HCT116 (cell line): ENCODE measurements at regions not wholly inside any gene's neighbourhood (a gene's known extent, or its start where the extent isn't known, plus 50 kb on each side); places are given as distances from the start of the nearest gene placed in this dataset.

Source experiments
- ATAC-seq: fragments of 200-7000 bp; cut with Tn5 transposase; 2 replicates; pipeline ENCODE4 v1.9.1; 2020; ENCODE audit warnings: mild to moderate bottlenecking, moderate library complexity
- BruUV-seq: library from RNA; stranded (reverse); fragments of 400-500 nt; replicated peaks from 2 replicates; lab custom pipeline; 2021; lab: Mats Ljungman, UMichigan
- CTCF ChIA-PET: fragments of 300-600 bp; sonication (Branson Sonifier 250); formaldehyde crosslinking; loops from one replicate; lab custom pipeline; 2021; ENCODE audit warnings: antibody characterized with exemption; lab: Charles Lee
- POLR2A ChIA-PET: fragments of 300-600, 350-600 bp; sonication (Branson Sonifier 250); formaldehyde crosslinking; loops from one replicate; lab custom pipeline; 2021; ENCODE audit warnings: antibody characterized with exemption; lab: Charles Lee
- RAD21 ChIA-PET, 2 experiments: fragments of 300-600 bp; sonication (Branson Sonifier 250); formaldehyde crosslinking; loops; one replicate each; lab custom pipeline; 2023; ENCODE audit warnings: low total read pairs in 2 of 2; ENCODE audit not compliant: uncharacterized antibody in 2 of 2, unreplicated experiment in 2 of 2, low non-redundant PET in 1 of 2; lab: Charles Lee
- DNase-seq: peaks from one replicate; pipeline ENCODE4 v3.0.0-alpha.2; 2010; ENCODE audit warnings: low read depth, low spot score
- H2AFZ ChIP-seq: fragments of 200-600 bp; shearing (Covaris generic), sonication (generic); 2 replicates; pipeline ENCODE4 v1.6.1; 2017; ENCODE audit warnings: low read depth, mixed run types, mixed read lengths, antibody characterized with exemption, low read length; ENCODE audit not compliant: poor library complexity, severe bottlenecking
- H3K27ac ChIP-seq: 2 replicates; pipeline ENCODE4 v1.5.1; 2012; ENCODE audit warnings: low read depth, low read length
- H3K27me3 ChIP-seq: fragments of 200-600 bp; sonication (generic); 2 replicates; pipeline ENCODE4 v1.6.1; 2016; ENCODE audit warnings: mixed run types, low read length, mixed read lengths; ENCODE audit not compliant: insufficient read depth
- H3K36me3 ChIP-seq, 2 experiments: fragments of 200-500 bp in 1 of 2; fragments of 200-600 bp in 1 of 2; sonication (Bioruptor generic) in 1 of 2; sonication (generic) in 1 of 2; 2 replicates each; pipeline versions ENCODE4 v1.5.1 to v1.6.1; 2014 to 2016; ENCODE audit warnings: low read length in 2 of 2, inconsistent platforms in 1 of 2, mixed read lengths in 1 of 2, mixed run types in 1 of 2; ENCODE audit not compliant: insufficient read depth in 2 of 2, control insufficient read depth in 1 of 2
- H3K4me1 ChIP-seq, 2 experiments: fragments of 200-600 bp in 1 of 2; sonication (generic) in 1 of 2; 2 replicates each; pipeline versions ENCODE4 v1.5.1 to v1.6.1; 2012 to 2017; ENCODE audit warnings: low read length in 2 of 2, inconsistent platforms in 1 of 2, mild to moderate bottlenecking in 1 of 2, mixed read lengths in 1 of 2, mixed run types in 1 of 2, moderate library complexity in 1 of 2; ENCODE audit not compliant: insufficient read depth in 2 of 2, control insufficient read depth in 1 of 2
- H3K4me2 ChIP-seq: fragments of 200-600 bp; sonication (generic); 2 replicates; pipeline ENCODE4 v1.6.1; 2017; ENCODE audit warnings: mixed run types, low read length, mixed read lengths
- H3K4me3 ChIP-seq, 2 experiments: fragments of 200-600 bp in 1 of 2; sonication (generic) in 1 of 2; replicated peaks in 1 of 2; 2 replicates each; pipeline ENCODE4 v1.5.1; 2011 to 2016; ENCODE audit warnings: low read length in 2 of 2, control low read depth in 1 of 2, low read depth in 1 of 2, mild to moderate bottlenecking in 1 of 2, mixed read lengths in 1 of 2, mixed run types in 1 of 2
- H3K79me2 ChIP-seq: fragments of 200-600 bp; sonication (generic); 2 replicates; pipeline ENCODE4 v1.6.1; 2017; ENCODE audit warnings: mild to moderate bottlenecking, mixed run types, low read length, moderate library complexity, mixed read lengths; ENCODE audit not compliant: insufficient read depth
- H3K9ac ChIP-seq: fragments of 200-600 bp; sonication (generic); 2 replicates; pipeline ENCODE4 v1.6.1; 2016; ENCODE audit warnings: low read length, mixed read lengths
- H3K9me2 ChIP-seq: fragments of 200-600 bp; sonication (generic), shearing (Covaris generic); 2 replicates; pipeline ENCODE4 v1.6.1; 2017; ENCODE audit warnings: mixed run types, mild to moderate bottlenecking, moderate library complexity; ENCODE audit not compliant: insufficient read depth
- H3K9me3 ChIP-seq, 2 experiments: fragments of 200-500 bp in 1 of 2; fragments of 200-600 bp in 1 of 2; sonication (Bioruptor generic) in 1 of 2; sonication (generic) in 1 of 2; 2 replicates each; pipeline ENCODE4 v1.6.1; 2014 to 2017; ENCODE audit warnings: low read length in 2 of 2, mixed read lengths in 2 of 2, inconsistent platforms in 1 of 2, low read depth in 1 of 2, mild to moderate bottlenecking in 1 of 2, mixed run types in 1 of 2, moderate library complexity in 1 of 2; ENCODE audit not compliant: control insufficient read depth in 1 of 2, insufficient read depth in 1 of 2
- H4K20me1 ChIP-seq: fragments of 200-600 bp; sonication (generic), shearing (Covaris generic); 2 replicates; pipeline ENCODE4 v1.6.1; 2017; ENCODE audit warnings: mixed run types, mild to moderate bottlenecking, moderate library complexity; ENCODE audit not compliant: insufficient read depth
- CBX3 ChIP-seq: IDR thresholded peaks from 2 replicates; pipeline ENCODE4 v1.6.1; 2012; ENCODE audit warnings: low read depth
- CEBPB ChIP-seq: IDR thresholded peaks from 2 replicates; pipeline ENCODE4 v1.6.1; 2012; ENCODE audit warnings: low read depth
- CTCF ChIP-seq, 3 experiments: fragments of 200-600 bp in 1 of 3; sonication (generic) in 1 of 3; IDR thresholded peaks in 2 of 3; conservative IDR thresholded peaks in 1 of 3; 2 replicates each; pipeline ENCODE4 v1.5.1; 2012 to 2017; ENCODE audit warnings: low read depth in 2 of 3, low read length in 2 of 3, antibody characterized with exemption in 1 of 3, borderline replicate concordance in 1 of 3, control low read depth in 1 of 3, mild to moderate bottlenecking in 1 of 3, mixed read lengths in 1 of 3, mixed run types in 1 of 3, moderate library complexity in 1 of 3; ENCODE audit not compliant: insufficient read depth in 1 of 3
- EGR1 ChIP-seq: IDR thresholded peaks from 2 replicates; pipeline ENCODE4 v1.6.1; 2012; ENCODE audit warnings: low read depth
- ELF1 ChIP-seq: IDR thresholded peaks from 2 replicates; pipeline ENCODE4 v1.6.1; 2012; ENCODE audit warnings: low read depth, borderline replicate concordance
- EZH2 ChIP-seq: fragments of 200-600 bp; sonication (generic); IDR thresholded peaks from 2 replicates; pipeline ENCODE4 v1.6.1; 2017; ENCODE audit warnings: antibody characterized with exemption, mixed run types
- FOSL1 ChIP-seq: IDR thresholded peaks from 2 replicates; pipeline ENCODE4 v1.6.1; 2012; ENCODE audit warnings: low read depth
- JUND ChIP-seq: IDR thresholded peaks from 2 replicates; pipeline ENCODE4 v1.6.1; 2012
- POLR2AphosphoS5 ChIP-seq: IDR thresholded peaks from 2 replicates; pipeline ENCODE4 v1.6.1; 2011; ENCODE audit warnings: mild to moderate bottlenecking, low read depth, low read length, moderate library complexity
- RAD21 ChIP-seq: IDR thresholded peaks from 2 replicates; pipeline ENCODE4 v1.6.1; 2012; ENCODE audit warnings: low read depth, mild to moderate bottlenecking
- SRF ChIP-seq: IDR thresholded peaks from 2 replicates; pipeline ENCODE4 v1.6.1; 2012; ENCODE audit warnings: low read depth
- TCF7L2 ChIP-seq: IDR thresholded peaks from 2 replicates; pipeline ENCODE4 v1.7.0; 2011; ENCODE audit warnings: borderline replicate concordance, inconsistent platforms; ENCODE audit not compliant: insufficient read depth, insufficient read length; ENCODE audit errors: extremely low read depth
- YY1 ChIP-seq: IDR thresholded peaks from 2 replicates; pipeline ENCODE4 v1.6.1; 2011; ENCODE audit warnings: low read length, low read depth, moderate library complexity, mild to moderate bottlenecking; ENCODE audit not compliant: insufficient replicate concordance; ENCODE audit errors: extremely low read depth
- ZBTB33 ChIP-seq: IDR thresholded peaks from 2 replicates; pipeline ENCODE4 v1.6.1; 2011; ENCODE audit warnings: mild to moderate bottlenecking, low read length, moderate library complexity; ENCODE audit not compliant: insufficient replicate concordance; ENCODE audit errors: extremely low read depth
- ZNF274 ChIP-seq: fragments of 200-500 bp; sonication (Bioruptor generic); IDR thresholded peaks from 2 replicates; pipeline ENCODE4 v1.6.1; 2014; ENCODE audit warnings: mild to moderate bottlenecking, low read depth, low read length, inconsistent platforms
- intact Hi-C: fragments of 100-400 bp; cut with micrococcal nuclease; formaldehyde crosslinking; loops from 2 replicates; pipeline ENCODE4 v1.10.0; 2022
- TF ChIP-seq, protein P1 (sequence below): IDR thresholded peaks from 2 replicates; pipeline ENCODE4 v1.6.1; 2012
- TF ChIP-seq, protein P2 (sequence below): IDR thresholded peaks from 2 replicates; pipeline ENCODE4 v1.6.1; 2012; ENCODE audit warnings: low read depth

GRCh38 chr12:72747111-72747849, 475.1 kb downstream of the TRHDE start:
- H4K20me1 ChIP-seq = no peaks in the 10 kb centered on the region
- TF ChIP-seq, protein P1, sequence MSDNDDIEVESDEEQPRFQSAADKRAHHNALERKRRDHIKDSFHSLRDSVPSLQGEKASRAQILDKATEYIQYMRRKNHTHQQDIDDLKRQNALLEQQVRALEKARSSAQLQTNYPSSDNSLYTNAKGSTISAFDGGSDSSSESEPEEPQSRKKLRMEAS = no peak
- TF ChIP-seq, protein P2, sequence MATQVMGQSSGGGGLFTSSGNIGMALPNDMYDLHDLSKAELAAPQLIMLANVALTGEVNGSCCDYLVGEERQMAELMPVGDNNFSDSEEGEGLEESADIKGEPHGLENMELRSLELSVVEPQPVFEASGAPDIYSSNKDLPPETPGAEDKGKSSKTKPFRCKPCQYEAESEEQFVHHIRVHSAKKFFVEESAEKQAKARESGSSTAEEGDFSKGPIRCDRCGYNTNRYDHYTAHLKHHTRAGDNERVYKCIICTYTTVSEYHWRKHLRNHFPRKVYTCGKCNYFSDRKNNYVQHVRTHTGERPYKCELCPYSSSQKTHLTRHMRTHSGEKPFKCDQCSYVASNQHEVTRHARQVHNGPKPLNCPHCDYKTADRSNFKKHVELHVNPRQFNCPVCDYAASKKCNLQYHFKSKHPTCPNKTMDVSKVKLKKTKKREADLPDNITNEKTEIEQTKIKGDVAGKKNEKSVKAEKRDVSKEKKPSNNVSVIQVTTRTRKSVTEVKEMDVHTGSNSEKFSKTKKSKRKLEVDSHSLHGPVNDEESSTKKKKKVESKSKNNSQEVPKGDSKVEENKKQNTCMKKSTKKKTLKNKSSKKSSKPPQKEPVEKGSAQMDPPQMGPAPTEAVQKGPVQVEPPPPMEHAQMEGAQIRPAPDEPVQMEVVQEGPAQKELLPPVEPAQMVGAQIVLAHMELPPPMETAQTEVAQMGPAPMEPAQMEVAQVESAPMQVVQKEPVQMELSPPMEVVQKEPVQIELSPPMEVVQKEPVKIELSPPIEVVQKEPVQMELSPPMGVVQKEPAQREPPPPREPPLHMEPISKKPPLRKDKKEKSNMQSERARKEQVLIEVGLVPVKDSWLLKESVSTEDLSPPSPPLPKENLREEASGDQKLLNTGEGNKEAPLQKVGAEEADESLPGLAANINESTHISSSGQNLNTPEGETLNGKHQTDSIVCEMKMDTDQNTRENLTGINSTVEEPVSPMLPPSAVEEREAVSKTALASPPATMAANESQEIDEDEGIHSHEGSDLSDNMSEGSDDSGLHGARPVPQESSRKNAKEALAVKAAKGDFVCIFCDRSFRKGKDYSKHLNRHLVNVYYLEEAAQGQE = no peak
- TF ChIP-seq FOSL1 (no peak), POLR2AphosphoS5 (no peak), CBX3 (no peak), YY1 (no peak), SRF (no peak), TCF7L2 (no peak), ZNF274 (no peak), JUND (no peak), CTCF (IDR thresholded peaks at IDR 0.05 in 2 of 3, conservative IDR thresholded peaks at IDR 0.05 in 1 of 3; ENCODE audit: borderline replicate concordance in 1 of 3, insufficient read depth in 1 of 3, low read depth in 2 of 3, low read length in 2 of 3) (no peak), CEBPB (no peak), ZBTB33 (no peak), RAD21 (no peak), EGR1 (no peak), ELF1 (no peak), EZH2 (no peak)
- H2AFZ ChIP-seq = no peak overlapping the region
- intact Hi-C loops = no loop called here
- no peaks in the 10 kb centered on the region for H3K9me3 ChIP-seq
- no peaks in the 10 kb centered on the region for H3K27me3 ChIP-seq
- no peak overlapping the region for H3K9ac ChIP-seq
- no peak for DNase-seq
- RAD21 ChIA-PET = no interaction called here
- no peak overlapping the region for H3K4me3 ChIP-seq
- ATAC-seq = no peak
- no TSS peak for BruUV-seq
- no peaks in the 10 kb centered on the region for H3K36me3 ChIP-seq
- CTCF ChIA-PET = no interaction called here
- H3K9me2 ChIP-seq = no peaks in the 10 kb centered on the region
- no peaks in the 10 kb centered on the region for H3K4me1 ChIP-seq
- no peak overlapping the region for H3K27ac ChIP-seq
- POLR2A ChIA-PET = no interaction called here
- no peaks in the 10 kb centered on the region for H3K79me2 ChIP-seq
- no peak overlapping the region for H3K4me2 ChIP-seq
